ENCODE measurements at regions not wholly inside any gene's neighbourhood (a gene's known extent, or its start where the extent isn't known, plus 50 kb on each side); places are given as distances from the start of the nearest gene placed in this dataset.

- Mint-ChIP-seq H3K4me3 (no peak overlapping the region), H3K27ac (no peak overlapping the region), H3K4me1 (no peaks in the 10 kb centered on the region), H3K9me3 (peaks cover 0 to 4% of the 10 kb centered on the region in 2 donors), H3K36me3 (no peaks in the 10 kb centered on the region), H3K27me3 (ENCODE audit: low read depth in 2 of 2) (peaks cover 13 to 22% of the 10 kb centered on the region in 2 donors)
- H3K36me3 ChIP-seq (ENCODE audit: control insufficient read depth, insufficient read depth, low read length), result no peaks in the 10 kb centered on the region
- TF ChIP-seq, protein P1, sequence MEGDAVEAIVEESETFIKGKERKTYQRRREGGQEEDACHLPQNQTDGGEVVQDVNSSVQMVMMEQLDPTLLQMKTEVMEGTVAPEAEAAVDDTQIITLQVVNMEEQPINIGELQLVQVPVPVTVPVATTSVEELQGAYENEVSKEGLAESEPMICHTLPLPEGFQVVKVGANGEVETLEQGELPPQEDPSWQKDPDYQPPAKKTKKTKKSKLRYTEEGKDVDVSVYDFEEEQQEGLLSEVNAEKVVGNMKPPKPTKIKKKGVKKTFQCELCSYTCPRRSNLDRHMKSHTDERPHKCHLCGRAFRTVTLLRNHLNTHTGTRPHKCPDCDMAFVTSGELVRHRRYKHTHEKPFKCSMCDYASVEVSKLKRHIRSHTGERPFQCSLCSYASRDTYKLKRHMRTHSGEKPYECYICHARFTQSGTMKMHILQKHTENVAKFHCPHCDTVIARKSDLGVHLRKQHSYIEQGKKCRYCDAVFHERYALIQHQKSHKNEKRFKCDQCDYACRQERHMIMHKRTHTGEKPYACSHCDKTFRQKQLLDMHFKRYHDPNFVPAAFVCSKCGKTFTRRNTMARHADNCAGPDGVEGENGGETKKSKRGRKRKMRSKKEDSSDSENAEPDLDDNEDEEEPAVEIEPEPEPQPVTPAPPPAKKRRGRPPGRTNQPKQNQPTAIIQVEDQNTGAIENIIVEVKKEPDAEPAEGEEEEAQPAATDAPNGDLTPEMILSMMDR (IDR thresholded peaks at IDR 0.05), result no peak
- peaks cover 7% of the 10 kb centered on the region for H3K27me3 ChIP-seq (ENCODE audit: control insufficient read depth, insufficient read depth, low read length)
- 76% methylated on average over 2 of the region's 2 CpGs for WGBS (ENCODE audit: insufficient coverage)
- H3K9me3 ChIP-seq (ENCODE audit: control insufficient read depth, insufficient read depth, low read length), result no peaks in the 10 kb centered on the region
- H3K27ac ChIP-seq (ENCODE audit: low read length), result no peak overlapping the region
- intact Hi-C loops (cut with micrococcal nuclease), result no loop called here
- H3K4me1 ChIP-seq (ENCODE audit: control insufficient read depth, insufficient read depth, low read length), result no peaks in the 10 kb centered on the region
- no peak overlapping the region for H3K4me3 ChIP-seq (ENCODE audit: low read length)
- no peak for DNase-seq
- no peak for ATAC-seq
Observed at GRCh38 chr10:111156754-111157153, 79.9 kb downstream of the ADRA2A start.

DNA sequence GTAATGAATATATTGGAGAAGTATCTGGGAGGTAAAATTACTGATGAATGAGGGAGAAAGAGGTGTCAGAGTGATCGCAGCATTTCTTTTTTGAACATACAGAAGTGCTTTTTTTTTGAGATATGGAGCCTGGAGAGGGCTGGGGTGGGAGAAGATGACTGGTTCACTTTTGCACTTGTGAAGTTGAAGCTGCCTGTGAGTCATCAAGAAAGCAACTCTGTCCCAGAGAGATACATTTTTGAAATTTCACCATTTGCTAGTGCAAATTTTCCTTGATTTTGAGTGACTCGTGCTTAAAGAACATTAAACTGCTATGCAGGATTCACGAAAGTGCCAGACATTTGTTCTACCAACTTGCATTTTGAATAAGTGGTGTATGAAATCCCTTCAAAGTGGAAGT is 81.8 kb downstream of the ADRA2A start:
- Histone ChIP-seq H3K36me3 (ENCODE audit: control insufficient read depth, insufficient read depth, low read length) (no peaks in the 10 kb centered on the region), H3K9me3 (ENCODE audit: control insufficient read depth, insufficient read depth, low read length) (no peaks in the 10 kb centered on the region), H3K27me3 (ENCODE audit: control insufficient read depth, insufficient read depth, low read length) (peaks cover 7% of the 10 kb centered on the region), H3K4me3 (ENCODE audit: low read length) (no peak overlapping the region), H3K27ac (ENCODE audit: low read length) (no peak overlapping the region), H3K4me1 (ENCODE audit: control insufficient read depth, insufficient read depth, low read length) (no peaks in the 10 kb centered on the region)
- intact Hi-C loops (cut with micrococcal nuclease), result no loop called here
- Mint-ChIP-seq H3K9me3 (peaks cover 0 to 4% of the 10 kb centered on the region in 2 donors), H3K4me3 (no peak overlapping the region), H3K36me3 (no peaks in the 10 kb centered on the region), H3K27me3 (ENCODE audit: low read depth in 2 of 2) (peaks cover 21 to 28% of the 10 kb centered on the region in 2 donors), H3K4me1 (no peaks in the 10 kb centered on the region), H3K27ac (no peak overlapping the region)
- no peak for DNase-seq
- ATAC-seq, result no peak
- 84% methylated on average over 3 of the region's 3 CpGs for WGBS (ENCODE audit: insufficient coverage)
- TF ChIP-seq, protein P1 (IDR thresholded peaks at IDR 0.05), result no peak

DNA sequence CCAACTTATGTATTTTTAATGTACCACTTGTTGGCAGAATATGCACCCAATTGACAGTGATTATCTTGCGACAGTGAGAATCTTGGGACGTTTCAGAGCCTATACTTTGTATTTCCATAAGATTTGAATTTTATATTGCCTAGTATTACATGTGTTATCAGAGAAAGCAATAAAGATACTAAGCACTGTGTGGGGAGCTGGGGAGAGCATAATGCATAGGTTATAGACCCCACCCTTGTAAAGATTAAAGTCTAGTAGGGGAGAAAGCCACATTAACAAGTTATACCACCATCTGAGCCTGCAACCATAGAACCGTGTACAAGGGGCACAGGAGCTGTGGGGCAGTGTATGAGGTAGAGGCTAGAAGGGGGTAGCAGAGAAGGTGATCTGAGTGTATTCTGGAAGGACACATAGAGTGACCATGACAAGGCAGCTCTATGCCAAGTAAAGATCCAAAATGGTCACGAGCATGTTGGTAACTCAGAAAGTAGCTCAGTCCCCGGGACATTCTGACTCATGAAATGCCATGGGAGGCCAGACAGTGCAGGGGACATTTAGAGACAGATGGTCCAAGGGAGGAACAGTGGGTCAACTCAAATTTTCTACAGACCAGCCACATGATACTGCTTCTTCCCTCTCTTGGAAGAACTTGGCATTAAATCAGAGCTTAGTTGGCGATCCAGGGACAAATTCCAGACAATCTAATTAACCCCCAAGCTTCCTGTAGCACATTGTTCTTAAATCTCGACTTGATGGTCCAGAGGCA is 84.5 kb downstream of the ADRA2A start:
- H3K9me3 Mint-ChIP-seq, result peaks cover 0 to 4% of the 10 kb centered on the region in 2 donors
- TF ChIP-seq, protein P1 (IDR thresholded peaks at IDR 0.05), result no peak
- no peaks in the 10 kb centered on the region for H3K36me3 Mint-ChIP-seq
- H3K4me1 ChIP-seq (ENCODE audit: control insufficient read depth, insufficient read depth, low read length), result no peaks in the 10 kb centered on the region
- H3K4me1 Mint-ChIP-seq, result no peaks in the 10 kb centered on the region
- no peak for DNase-seq
- ATAC-seq, result no peak
- H3K4me3 Mint-ChIP-seq, result no peak overlapping the region
- no peak overlapping the region for H3K27ac ChIP-seq (ENCODE audit: low read length)
- H3K4me3 ChIP-seq (ENCODE audit: low read length), result no peak overlapping the region
- H3K27ac Mint-ChIP-seq, result no peak overlapping the region
- peaks cover 25 to 29% of the 10 kb centered on the region in 2 donors for H3K27me3 Mint-ChIP-seq (ENCODE audit: low read depth in 2 of 2)
- no peaks in the 10 kb centered on the region for H3K36me3 ChIP-seq (ENCODE audit: control insufficient read depth, insufficient read depth, low read length)
- no peaks in the 10 kb centered on the region for H3K9me3 ChIP-seq (ENCODE audit: control insufficient read depth, insufficient read depth, low read length)
- intact Hi-C loops (cut with micrococcal nuclease), result no loop called here
- WGBS (ENCODE audit: insufficient coverage), result 79% methylated on average over 7 of the region's 7 CpGs
- peaks cover 7% of the 10 kb centered on the region for H3K27me3 ChIP-seq (ENCODE audit: control insufficient read depth, insufficient read depth, low read length)

DNA sequence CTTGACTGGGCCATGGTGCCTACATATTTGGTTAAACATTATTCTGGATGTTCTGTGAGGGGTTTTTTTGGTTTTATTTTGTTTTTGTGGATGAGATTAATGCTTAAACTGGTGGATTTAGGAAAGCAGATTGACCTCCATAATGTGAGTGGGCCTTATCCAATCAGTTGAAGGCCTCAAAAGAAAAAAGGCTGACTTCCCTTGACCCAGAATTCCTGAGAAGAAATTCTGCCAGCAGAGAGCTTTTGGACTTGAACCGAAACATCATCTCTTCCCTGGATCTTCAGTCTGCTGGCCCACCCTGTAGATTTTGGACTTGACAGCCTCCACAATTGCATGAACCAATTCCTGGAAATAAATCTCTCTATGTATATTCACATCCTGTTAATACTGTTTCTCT is 94.4 kb downstream of the ADRA2A start:
- intact Hi-C loops (cut with micrococcal nuclease), result no loop called here
- no peaks in the 10 kb centered on the region for H3K36me3 Mint-ChIP-seq
- no peak overlapping the region for H3K27ac Mint-ChIP-seq
- no peak for DNase-seq
- H3K27me3 Mint-ChIP-seq (ENCODE audit: low read depth in 2 of 2), result peaks cover 3 to 14% of the 10 kb centered on the region in 2 donors
- TF ChIP-seq, protein P1 (IDR thresholded peaks at IDR 0.05), result no peak
- Histone ChIP-seq H3K27me3 (ENCODE audit: control insufficient read depth, insufficient read depth, low read length) (no peaks in the 10 kb centered on the region), H3K4me1 (ENCODE audit: control insufficient read depth, insufficient read depth, low read length) (no peaks in the 10 kb centered on the region), H3K4me3 (ENCODE audit: low read length) (no peak overlapping the region), H3K9me3 (ENCODE audit: control insufficient read depth, insufficient read depth, low read length) (no peaks in the 10 kb centered on the region), H3K27ac (ENCODE audit: low read length) (no peak overlapping the region), H3K36me3 (ENCODE audit: control insufficient read depth, insufficient read depth, low read length) (no peaks in the 10 kb centered on the region)
- peaks cover 0 to 2% of the 10 kb centered on the region in 2 donors for H3K9me3 Mint-ChIP-seq
- 100% methylated on average over 1 of the region's 1 CpG for WGBS (ENCODE audit: insufficient coverage)
- no peak for ATAC-seq
- H3K4me3 Mint-ChIP-seq, result no peak overlapping the region
- no peaks in the 10 kb centered on the region for H3K4me1 Mint-ChIP-seq
